ENCODE measurements at regions not wholly inside any gene's neighbourhood (a gene's known extent, or its start where the extent isn't known, plus 50 kb on each side); places are given as distances from the start of the nearest gene placed in this dataset.
A peak's percentile ranks its signal among the peaks of the same experiment; 100 is the strongest.

- H3K27me3 ChIP-seq: no peaks in the 10 kb centered on the region
- DNase-seq (no peak), ATAC-seq (no peak)
- TF ChIP-seq CTCF (IDR thresholded peaks at IDR 0.05 in 4 of 5, conservative IDR thresholded peaks at IDR 0.05 in 1 of 5) (no peak), POLR2A (IDR thresholded peaks at IDR 0.05) (no peak)
- H3K9me3 ChIP-seq: no peaks in the 10 kb centered on the region
- H3K27ac ChIP-seq: peak overlapping the region; percentile 20 to 63 (median 44)
- H3K4me1 ChIP-seq: peaks cover 19 to 22% of the 10 kb centered on the region in 2 donors
- H3K36me3 ChIP-seq: no peaks in the 10 kb centered on the region
- in situ Hi-C loops (cut with MboI; ENCODE audit: low sequenced_read_pairs in 4 of 4): no loop called here
- H3K4me3 ChIP-seq: no peak overlapping the region
- intact Hi-C loops (cut with DNase I; ENCODE audit: low total_unique reads): loop anchor here (5.0 kb wide), 1 partner anchor 74 kb away; no protein-coding TSS in a partner anchor
These were observed 67.3 kb downstream of the LRRC32 start for GRCh38 chr11:76603202-76603601.
